ENCODE measurements at regions not wholly inside any gene's neighbourhood (a gene's known extent, or its start where the extent isn't known, plus 50 kb on each side); places are given as distances from the start of the nearest gene placed in this dataset.

DNA sequence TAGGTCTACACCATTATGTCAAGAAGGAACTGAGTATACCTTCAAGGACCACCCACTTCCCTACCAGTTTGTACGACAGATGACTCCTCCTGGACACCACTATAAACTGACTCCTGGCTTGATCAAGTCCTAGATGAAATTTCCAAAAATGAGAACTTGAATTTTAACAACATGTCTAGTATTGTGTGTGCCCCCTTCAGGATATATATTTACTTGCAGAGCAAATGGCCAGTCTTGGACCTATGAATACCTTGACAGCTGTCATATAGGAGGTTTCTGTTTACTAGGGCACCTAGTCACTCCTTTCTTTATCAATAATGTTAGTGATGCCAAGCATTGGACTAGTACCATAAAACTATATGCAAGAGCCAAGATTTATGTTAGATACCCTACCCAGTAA lies 94.1 kb upstream of the TMEM26 start:
- Histone ChIP-seq H3K27ac (no peak overlapping the region), H3K27me3 (no peaks in the 10 kb centered on the region), H3K9me3 (no peaks in the 10 kb centered on the region), H3K4me3 (no peak overlapping the region), H3K4me1 (no peaks in the 10 kb centered on the region), H3K36me3 (no peaks in the 10 kb centered on the region)
- no peak for TF ChIP-seq POLR2A (IDR thresholded peaks at IDR 0.05)
- DNase-seq: no peak

DNA sequence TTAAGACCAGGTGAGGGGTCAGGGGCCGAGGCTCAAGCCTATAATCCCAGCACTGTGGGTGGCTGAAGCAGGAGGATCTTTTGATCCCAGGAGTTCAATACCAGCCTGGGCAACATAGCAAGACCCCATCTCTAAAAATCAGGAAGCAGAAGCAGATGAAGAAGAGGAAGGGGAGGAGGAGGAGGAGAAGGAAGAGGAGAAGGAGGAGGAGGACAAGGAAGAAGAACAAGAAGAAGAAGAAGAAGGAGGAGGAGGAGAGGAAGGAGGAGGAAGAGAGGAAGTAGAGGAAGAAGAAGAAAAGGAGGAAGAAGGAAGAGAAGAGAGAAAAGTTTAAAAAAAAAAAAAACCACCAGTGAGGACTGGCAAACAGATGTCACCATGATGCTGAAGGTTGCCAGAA lies 92.0 kb upstream of the TMEM26 start:
- no peaks in the 10 kb centered on the region for H3K9me3 ChIP-seq

DNA sequence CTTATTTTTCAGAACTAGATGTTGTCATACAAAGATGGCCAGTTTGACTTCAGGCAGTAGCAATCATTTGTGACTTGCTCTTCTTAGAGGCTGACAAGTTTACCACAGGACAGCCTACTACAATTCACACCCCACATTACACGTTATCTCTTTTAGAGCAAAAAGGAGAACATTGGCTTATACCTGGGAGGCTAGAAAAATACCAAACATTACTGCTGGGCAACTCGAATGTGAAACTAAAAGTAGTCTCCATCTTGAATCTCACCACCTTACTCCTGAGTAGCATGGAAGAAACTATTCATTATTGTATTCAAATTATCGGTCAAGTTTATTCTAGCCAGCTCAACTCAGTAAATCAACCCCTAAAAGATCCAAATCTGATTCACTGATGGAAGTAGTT lies 90.7 kb upstream of the TMEM26 start:
- Histone ChIP-seq H3K4me1 (no peaks in the 10 kb centered on the region), H3K36me3 (no peaks in the 10 kb centered on the region)
- DNase-seq: no peak

More for the DNA sequence above, 92.0 kb upstream of the TMEM26 start:
- Histone ChIP-seq H3K36me3 (no peaks in the 10 kb centered on the region), H3K4me1 (no peaks in the 10 kb centered on the region), H3K27me3 (no peaks in the 10 kb centered on the region), H3K4me3 (no peak overlapping the region), H3K27ac (no peak overlapping the region)
- DNase-seq: no peak
- TF ChIP-seq, protein P1, sequence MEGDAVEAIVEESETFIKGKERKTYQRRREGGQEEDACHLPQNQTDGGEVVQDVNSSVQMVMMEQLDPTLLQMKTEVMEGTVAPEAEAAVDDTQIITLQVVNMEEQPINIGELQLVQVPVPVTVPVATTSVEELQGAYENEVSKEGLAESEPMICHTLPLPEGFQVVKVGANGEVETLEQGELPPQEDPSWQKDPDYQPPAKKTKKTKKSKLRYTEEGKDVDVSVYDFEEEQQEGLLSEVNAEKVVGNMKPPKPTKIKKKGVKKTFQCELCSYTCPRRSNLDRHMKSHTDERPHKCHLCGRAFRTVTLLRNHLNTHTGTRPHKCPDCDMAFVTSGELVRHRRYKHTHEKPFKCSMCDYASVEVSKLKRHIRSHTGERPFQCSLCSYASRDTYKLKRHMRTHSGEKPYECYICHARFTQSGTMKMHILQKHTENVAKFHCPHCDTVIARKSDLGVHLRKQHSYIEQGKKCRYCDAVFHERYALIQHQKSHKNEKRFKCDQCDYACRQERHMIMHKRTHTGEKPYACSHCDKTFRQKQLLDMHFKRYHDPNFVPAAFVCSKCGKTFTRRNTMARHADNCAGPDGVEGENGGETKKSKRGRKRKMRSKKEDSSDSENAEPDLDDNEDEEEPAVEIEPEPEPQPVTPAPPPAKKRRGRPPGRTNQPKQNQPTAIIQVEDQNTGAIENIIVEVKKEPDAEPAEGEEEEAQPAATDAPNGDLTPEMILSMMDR (IDR thresholded peaks at IDR 0.05): no peak
- no peak for TF ChIP-seq POLR2A (IDR thresholded peaks at IDR 0.05)

DNA sequence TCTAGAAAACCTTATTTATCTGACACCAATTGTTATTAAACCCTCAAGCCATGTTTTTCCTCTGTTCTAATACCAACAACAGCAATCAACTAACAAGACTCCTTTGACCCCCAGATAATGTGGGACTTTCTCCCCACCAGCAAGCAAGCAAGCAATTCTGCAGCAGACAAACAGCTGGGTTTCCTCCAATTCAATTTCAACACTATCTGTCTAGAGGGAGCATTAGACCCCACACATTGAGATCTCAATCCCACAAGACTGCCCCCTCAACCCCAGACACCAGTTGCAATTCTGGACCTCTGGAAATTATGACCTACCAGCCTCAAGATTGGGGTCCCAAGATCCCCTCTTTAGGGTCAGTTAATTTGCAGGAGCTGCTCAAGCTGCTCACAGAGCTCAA lies 89.4 kb upstream of the TMEM26 start:
- Histone ChIP-seq H3K4me1 (no peaks in the 10 kb centered on the region), H3K4me3 (no peak overlapping the region), H3K9me3 (no peaks in the 10 kb centered on the region), H3K27me3 (no peaks in the 10 kb centered on the region), H3K36me3 (no peaks in the 10 kb centered on the region), H3K27ac (no peak overlapping the region)
- TF ChIP-seq POLR2A (IDR thresholded peaks at IDR 0.05): no peak
- TF ChIP-seq, protein P1 (IDR thresholded peaks at IDR 0.05): no peak
- no peak for DNase-seq

More for the DNA sequence above, 90.7 kb upstream of the TMEM26 start:
- H3K9me3 ChIP-seq: no peaks in the 10 kb centered on the region
- H3K27me3 ChIP-seq: no peaks in the 10 kb centered on the region
- H3K4me3 ChIP-seq: no peak overlapping the region
- TF ChIP-seq, protein P1 (IDR thresholded peaks at IDR 0.05): no peak
- TF ChIP-seq POLR2A (IDR thresholded peaks at IDR 0.05): no peak
- H3K27ac ChIP-seq: no peak overlapping the region

DNA sequence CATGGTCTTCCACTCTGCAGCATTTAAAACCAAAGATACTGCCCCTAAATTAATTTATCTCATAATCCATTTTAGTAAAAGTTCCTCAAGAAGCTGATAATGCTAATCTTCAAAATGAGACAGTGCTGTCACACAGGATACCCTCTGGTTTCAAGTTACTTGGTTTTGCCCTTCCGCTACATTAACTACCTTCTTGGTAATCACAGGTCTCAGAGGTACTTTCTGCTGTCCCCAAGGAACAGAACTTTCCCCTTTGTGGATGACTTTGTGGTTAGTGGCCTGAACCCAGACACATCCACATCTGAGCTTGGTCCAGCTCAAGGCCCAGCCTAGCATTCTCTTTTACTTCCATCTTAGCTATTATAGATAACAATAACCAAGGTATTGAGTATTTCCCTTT lies 88.8 kb upstream of the TMEM26 start:
- no peaks in the 10 kb centered on the region for H3K27me3 ChIP-seq
- no peaks in the 10 kb centered on the region for H3K9me3 ChIP-seq
- no peak for TF ChIP-seq POLR2A (IDR thresholded peaks at IDR 0.05)
- TF ChIP-seq, protein P1 (IDR thresholded peaks at IDR 0.05): no peak
- no peak overlapping the region for H3K4me3 ChIP-seq
- no peaks in the 10 kb centered on the region for H3K36me3 ChIP-seq
- H3K4me1 ChIP-seq: no peaks in the 10 kb centered on the region
- no peak for DNase-seq
- no peak overlapping the region for H3K27ac ChIP-seq

DNA sequence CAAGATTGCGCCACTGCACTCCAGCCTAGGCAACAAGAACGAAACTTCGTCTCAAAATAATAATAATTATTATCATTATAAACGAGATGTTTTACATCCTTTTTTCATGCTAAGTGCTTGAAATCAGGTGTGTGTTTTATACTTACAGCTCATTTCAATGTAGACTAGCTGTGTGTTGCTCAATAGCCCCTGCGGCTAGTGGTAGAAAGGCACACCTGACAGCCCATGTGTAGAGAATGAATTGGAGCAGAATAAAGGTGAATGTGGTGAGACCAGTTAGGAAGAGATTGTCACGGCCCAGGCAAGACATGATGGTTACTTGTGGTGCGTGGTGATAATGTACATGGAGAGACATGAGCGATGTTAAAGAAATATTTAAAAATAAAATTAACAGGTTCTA lies 86.7 kb upstream of the TMEM26 start:
- H3K4me3 ChIP-seq: no peak overlapping the region
- no peak for TF ChIP-seq POLR2A (IDR thresholded peaks at IDR 0.05)
- TF ChIP-seq, protein P1 (IDR thresholded peaks at IDR 0.05): no peak
- H3K27me3 ChIP-seq: no peaks in the 10 kb centered on the region
- H3K27ac ChIP-seq: no peak overlapping the region
- H3K9me3 ChIP-seq: no peaks in the 10 kb centered on the region
- DNase-seq: no peak
- H3K36me3 ChIP-seq: no peaks in the 10 kb centered on the region
- no peaks in the 10 kb centered on the region for H3K4me1 ChIP-seq

Measured in Peyer's patch (tissue), 4 donors.